Heart left ventricle (tissue), 13 donors: ENCODE measurements at regions not wholly inside any gene's neighbourhood (a gene's known extent, or its start where the extent isn't known, plus 50 kb on each side); places are given as distances from the start of the nearest gene placed in this dataset.

ENCODE experiments used
- CTCF ChIP-seq, 12 donors: fragments of 200-600 bp; sonication (generic) in 4 of 12; IDR thresholded peaks; one replicate each; pipeline versions ENCODE4 v1.5.0 to v1.8.0; 2018 to 2022; ENCODE audit warnings: antibody characterized with exemption in 12 of 12, mild to moderate bottlenecking in 5 of 12
- POLR2A ChIP-seq, 2 donors: fragments of 450-650 bp; IDR thresholded peaks; one replicate each; pipeline ENCODE4 v1.6.1; 2017; ENCODE audit warnings: antibody characterized with exemption in 2 of 2, mild to moderate bottlenecking in 2 of 2, moderate library complexity in 2 of 2
- donor health status: ischemic (EF 13 %, LVEDD 7.1; RV severe dilation, severe dysfunction).
- donor health status: DM: no; HTN: yes; CAD: no.
- donor health status: DM: no; HTN: no; CAD: no.
- donor health status: ischemic (EF 25% LVEDD 6.9; RV normal size, moderate dysfunction).
- donor health status: ischemic (EF 25% LVEDD 5.7; RV mildly dilated, moderate dysfunction).
- donor health status: ischemic (EF 35%, LVEDD 5.7; RV mildly dilated, moderate dysfunction).
- donor health status: nonischemic (EF 11% LVEDD 7.7; RV severe dilation, severe dysfunction).
- donor health status: DM: yes; HTN: yes; CAD: no.
- donor health status: PGD.
- donor health status: ischemic (EF 29% LVEDD 5.4; RV normal size, mild dysfunction).
- donor health status: nonischemic (EF 23%, LVEDD 6.1; RV moderate dilation, normal function).

DNA sequence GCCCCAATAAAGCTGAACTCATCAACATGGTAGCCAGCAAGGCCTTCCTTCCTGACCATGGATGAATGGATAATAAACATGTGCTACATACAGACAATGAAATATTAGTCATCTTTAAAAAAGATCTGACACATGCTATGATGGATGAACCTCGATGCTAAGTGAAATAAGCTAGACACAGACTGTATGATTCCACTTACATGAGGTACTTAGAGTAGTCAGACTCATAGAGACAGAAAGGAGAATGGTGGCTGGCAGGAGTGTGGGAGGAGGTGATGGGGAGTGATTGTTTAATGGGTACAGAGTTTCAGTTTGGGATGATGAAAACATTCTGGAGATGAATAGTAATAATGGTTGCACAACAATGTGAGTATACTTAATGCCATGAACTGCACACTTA is 114.1 kb upstream of the SORCS3 start:
- TF ChIP-seq POLR2A (IDR thresholded peaks at IDR 0.05): no peak
- no peak for TF ChIP-seq CTCF (IDR thresholded peaks at IDR 0.05)
